ENCODE measurements at regions not wholly inside any gene's neighbourhood (a gene's known extent, or its start where the extent isn't known, plus 50 kb on each side); places are given as distances from the start of the nearest gene placed in this dataset.

DNA sequence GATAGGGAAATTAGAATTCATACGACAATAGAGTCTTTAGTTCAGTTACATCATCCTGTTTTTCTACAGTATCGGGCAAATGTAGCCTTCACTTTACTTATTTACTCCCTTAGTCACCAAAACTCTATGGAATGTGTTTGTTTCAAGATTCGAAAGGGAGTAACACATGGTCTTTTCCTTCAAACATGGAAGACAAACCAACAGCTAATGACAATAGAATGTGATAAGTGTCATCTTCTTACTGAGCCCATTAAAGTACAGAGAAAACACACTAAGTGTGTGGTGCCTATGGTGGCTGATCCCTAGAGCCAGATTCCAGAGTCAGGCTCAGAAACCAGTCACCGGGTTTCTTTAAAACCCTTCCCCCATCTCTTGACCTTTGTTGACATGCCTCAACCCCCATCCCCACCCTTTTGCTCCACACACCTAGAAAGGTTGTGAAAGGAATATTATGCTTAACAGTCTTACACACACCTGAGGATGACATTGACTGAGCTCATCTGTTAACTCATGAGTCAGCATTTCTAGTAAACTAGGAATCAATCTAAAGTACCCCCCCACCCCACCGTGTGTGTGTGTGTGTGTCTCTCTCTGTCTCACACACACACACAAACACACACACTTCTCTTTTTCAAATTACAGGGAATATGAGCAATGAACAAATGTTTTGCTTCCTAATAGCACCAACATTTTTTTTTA is 549.6 kb upstream of the CCDC54 start:
- no peaks in the 10 kb centered on the region for H4K20me1 ChIP-seq (ENCODE audit: insufficient read depth, low read depth, low read length)
- H3K4me1 ChIP-seq (ENCODE audit: low read length): no peaks in the 10 kb centered on the region
- no peaks in the 10 kb centered on the region for H3K79me2 ChIP-seq (ENCODE audit: low read length)

DNA sequence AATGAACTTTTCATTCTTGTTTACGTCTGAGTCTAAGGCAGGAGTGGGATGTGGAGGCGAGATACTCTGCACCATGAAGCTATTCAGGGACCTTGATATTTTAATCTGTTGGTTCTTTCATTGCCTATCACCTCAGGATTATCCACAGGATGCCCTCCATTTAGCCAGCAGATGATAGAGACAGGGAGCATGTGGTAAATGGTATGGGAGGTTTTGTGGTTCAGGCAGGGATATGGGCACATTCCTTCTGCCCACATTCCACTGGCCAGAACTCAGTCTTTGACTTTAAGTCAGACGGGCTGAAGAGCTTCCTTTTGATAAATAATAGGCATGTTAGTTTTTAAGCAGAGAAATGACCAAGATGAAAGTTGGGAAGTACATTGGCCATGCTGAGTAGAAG is 548.0 kb upstream of the CCDC54 start:
- Histone ChIP-seq H3K4me1 (ENCODE audit: low read length) (no peaks in the 10 kb centered on the region), H3K9me3 (ENCODE audit: low read length) (no peaks in the 10 kb centered on the region), H3K4me2 (ENCODE audit: low read depth, low read length, poor library complexity, severe bottlenecking) (no peak overlapping the region), H3K79me2 (ENCODE audit: low read length) (no peaks in the 10 kb centered on the region), H4K20me1 (ENCODE audit: insufficient read depth, low read depth, low read length) (no peaks in the 10 kb centered on the region), H3K27ac (ENCODE audit: low read length) (no peak overlapping the region), H3K9me2 (replicated peaks; ENCODE audit: insufficient read depth, low read length) (no peaks in the 10 kb centered on the region), H3K36me3 (ENCODE audit: insufficient read depth, low read length) (no peaks in the 10 kb centered on the region), H2AFZ (ENCODE audit: low read length) (no peak overlapping the region), H3K9ac (ENCODE audit: low read length) (no peak overlapping the region), H3K27me3 (ENCODE audit: low read length) (no peaks in the 10 kb centered on the region), H3K4me3 (ENCODE audit: low read length) (no peak overlapping the region)
- no peak for DNase-seq

More for the DNA sequence above, 549.6 kb upstream of the CCDC54 start:
- Histone ChIP-seq H3K9ac (ENCODE audit: low read length) (no peak overlapping the region), H3K9me2 (replicated peaks; ENCODE audit: insufficient read depth, low read length) (no peaks in the 10 kb centered on the region), H3K4me2 (ENCODE audit: low read depth, low read length, poor library complexity, severe bottlenecking) (no peak overlapping the region), H3K27me3 (ENCODE audit: low read length) (no peaks in the 10 kb centered on the region), H3K9me3 (ENCODE audit: low read length) (no peaks in the 10 kb centered on the region), H2AFZ (ENCODE audit: low read length) (no peak overlapping the region), H3K27ac (ENCODE audit: low read length) (no peak overlapping the region), H3K36me3 (ENCODE audit: insufficient read depth, low read length) (no peaks in the 10 kb centered on the region), H3K4me3 (ENCODE audit: low read length) (no peak overlapping the region)
- peak; percentile 20 for DNase-seq

DNA sequence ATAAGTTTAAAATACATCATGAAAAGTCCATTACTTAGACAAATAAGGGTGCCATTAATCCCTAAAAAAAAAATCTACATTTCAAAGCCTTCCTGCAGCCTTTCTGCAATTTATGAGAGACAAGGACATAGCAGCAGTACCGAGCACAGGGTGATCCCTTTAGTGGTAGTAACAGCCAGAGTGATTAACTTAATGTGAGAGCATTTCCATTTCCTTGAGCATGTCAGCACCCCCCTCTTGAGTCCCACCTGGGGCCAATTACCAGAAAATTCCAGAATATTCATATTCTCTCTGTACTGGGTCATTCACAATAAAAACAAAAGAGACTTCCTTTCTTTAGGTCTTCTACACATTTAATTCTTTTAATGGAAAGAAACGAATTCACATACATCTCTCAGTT is 546.9 kb upstream of the CCDC54 start:
- H3K4me1 ChIP-seq (ENCODE audit: low read length): no peaks in the 10 kb centered on the region
- H3K9me2 ChIP-seq (replicated peaks; ENCODE audit: insufficient read depth, low read length): no peaks in the 10 kb centered on the region
- H3K9me3 ChIP-seq (ENCODE audit: low read length): no peaks in the 10 kb centered on the region
- no peak overlapping the region for H3K4me2 ChIP-seq (ENCODE audit: low read depth, low read length, poor library complexity, severe bottlenecking)
- H3K9ac ChIP-seq (ENCODE audit: low read length): no peak overlapping the region
- no peaks in the 10 kb centered on the region for H3K36me3 ChIP-seq (ENCODE audit: insufficient read depth, low read length)
- H3K27me3 ChIP-seq (ENCODE audit: low read length): no peaks in the 10 kb centered on the region
- H3K79me2 ChIP-seq (ENCODE audit: low read length): no peaks in the 10 kb centered on the region
- no peak overlapping the region for H2AFZ ChIP-seq (ENCODE audit: low read length)
- DNase-seq: peak; percentile 33
- no peak overlapping the region for H3K27ac ChIP-seq (ENCODE audit: low read length)
- no peaks in the 10 kb centered on the region for H4K20me1 ChIP-seq (ENCODE audit: insufficient read depth, low read depth, low read length)
- H3K4me3 ChIP-seq (ENCODE audit: low read length): no peak overlapping the region

DNA sequence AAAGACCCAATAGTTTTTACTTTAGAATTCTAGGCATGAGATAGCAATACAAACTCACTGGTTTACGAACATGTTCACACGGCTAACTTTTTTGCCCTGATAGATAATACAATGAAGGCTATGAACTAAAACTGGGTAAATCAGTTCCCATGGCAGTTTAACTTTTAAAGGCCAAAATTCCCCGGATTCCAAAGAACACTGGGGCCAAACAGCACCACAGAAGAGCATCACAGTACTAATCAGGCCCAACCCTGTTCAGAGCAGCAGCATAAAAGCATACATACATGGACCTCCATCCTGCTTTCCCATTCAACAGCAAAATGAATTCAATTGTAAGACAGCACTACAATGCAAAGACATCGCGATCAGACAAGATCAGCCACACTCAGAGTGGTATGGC is 540.3 kb upstream of the CCDC54 start:
- Histone ChIP-seq H3K79me2 (ENCODE audit: low read length) (no peaks in the 10 kb centered on the region), H2AFZ (ENCODE audit: low read length) (no peak overlapping the region), H3K27ac (ENCODE audit: low read length) (no peak overlapping the region), H3K9me2 (replicated peaks; ENCODE audit: insufficient read depth, low read length) (no peaks in the 10 kb centered on the region), H3K36me3 (ENCODE audit: insufficient read depth, low read length) (no peaks in the 10 kb centered on the region), H3K9me3 (ENCODE audit: low read length) (no peaks in the 10 kb centered on the region), H3K4me3 (ENCODE audit: low read length) (no peak overlapping the region), H3K27me3 (ENCODE audit: low read length) (no peaks in the 10 kb centered on the region), H3K4me2 (ENCODE audit: low read depth, low read length, poor library complexity, severe bottlenecking) (no peak overlapping the region), H4K20me1 (ENCODE audit: insufficient read depth, low read depth, low read length) (no peaks in the 10 kb centered on the region), H3K9ac (ENCODE audit: low read length) (no peak overlapping the region), H3K4me1 (ENCODE audit: low read length) (no peaks in the 10 kb centered on the region)
- no peak for DNase-seq

GRCh38 chr3:106837616-106838015 is 539.6 kb upstream of the CCDC54 start:
- H3K27me3 ChIP-seq (ENCODE audit: low read length): no peaks in the 10 kb centered on the region
- H3K79me2 ChIP-seq (ENCODE audit: low read length): no peaks in the 10 kb centered on the region
- H3K4me1 ChIP-seq (ENCODE audit: low read length): no peaks in the 10 kb centered on the region
- H3K9ac ChIP-seq (ENCODE audit: low read length): no peak overlapping the region
- H3K27ac ChIP-seq (ENCODE audit: low read length): no peak overlapping the region
- no peak for DNase-seq
- no peaks in the 10 kb centered on the region for H3K36me3 ChIP-seq (ENCODE audit: insufficient read depth, low read length)
- no peak overlapping the region for H2AFZ ChIP-seq (ENCODE audit: low read length)
- no peak overlapping the region for H3K4me2 ChIP-seq (ENCODE audit: low read depth, low read length, poor library complexity, severe bottlenecking)
- H3K9me3 ChIP-seq (ENCODE audit: low read length): no peaks in the 10 kb centered on the region
- H4K20me1 ChIP-seq (ENCODE audit: insufficient read depth, low read depth, low read length): no peaks in the 10 kb centered on the region
- no peak overlapping the region for H3K4me3 ChIP-seq (ENCODE audit: low read length)
- H3K9me2 ChIP-seq (replicated peaks; ENCODE audit: insufficient read depth, low read length): no peaks in the 10 kb centered on the region

DNA sequence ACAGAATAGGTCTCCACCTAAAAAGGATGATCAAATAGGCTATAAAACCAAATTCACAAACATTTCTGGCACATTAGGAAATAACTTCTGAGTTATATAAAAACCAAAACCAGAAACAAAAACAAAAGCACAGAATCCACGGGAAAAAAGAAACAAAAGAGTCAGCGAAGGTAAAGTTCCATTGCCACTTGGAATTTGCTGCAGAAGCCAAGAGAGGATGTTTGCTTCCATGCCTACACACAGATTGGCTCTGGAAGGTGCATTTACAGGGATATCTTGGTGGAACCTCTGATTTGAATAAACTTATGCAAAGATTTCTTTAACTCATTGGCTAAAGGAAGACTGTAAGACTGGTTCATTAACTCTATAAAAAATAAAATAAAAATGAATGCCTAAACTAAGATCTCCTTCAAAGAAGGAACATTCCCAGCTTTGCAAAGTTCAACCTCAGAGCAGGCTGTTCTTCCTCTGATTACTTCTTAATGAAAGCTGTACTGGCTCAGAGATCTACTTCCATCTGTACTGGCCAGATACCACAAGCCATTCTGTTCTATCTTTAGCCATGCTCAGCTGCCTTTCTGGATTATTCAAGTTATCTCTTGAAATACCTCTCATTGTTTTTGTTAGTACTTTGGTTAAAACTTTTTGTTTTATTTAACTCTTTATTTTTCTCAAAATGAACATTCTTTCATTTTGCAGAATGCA is 537.5 kb upstream of the CCDC54 start:
- H3K4me3 ChIP-seq (ENCODE audit: low read length): no peak overlapping the region
- no peak overlapping the region for H2AFZ ChIP-seq (ENCODE audit: low read length)

DNA sequence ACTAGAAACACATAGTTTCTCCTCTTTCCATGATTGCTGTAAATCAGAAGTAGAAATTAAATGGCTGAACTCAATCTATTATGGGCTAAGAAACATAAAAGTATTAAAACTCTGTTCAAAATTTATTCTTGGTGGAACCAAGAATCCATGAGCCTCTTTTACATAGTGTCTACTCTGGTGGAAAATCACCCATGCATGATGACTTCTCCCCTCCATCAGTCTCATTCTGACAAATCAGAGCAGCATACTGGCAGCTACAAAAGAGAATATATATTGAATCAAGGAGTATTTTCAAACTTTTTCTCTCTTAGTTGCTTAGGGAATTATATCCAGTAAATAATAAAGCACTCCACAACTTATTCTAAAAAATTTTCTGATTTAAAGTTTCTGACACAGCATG is 536.9 kb upstream of the CCDC54 start:
- no peak overlapping the region for H3K4me3 ChIP-seq (ENCODE audit: low read length)
- H2AFZ ChIP-seq (ENCODE audit: low read length): no peak overlapping the region
- H3K79me2 ChIP-seq (ENCODE audit: low read length): no peaks in the 10 kb centered on the region
- H3K36me3 ChIP-seq (ENCODE audit: insufficient read depth, low read length): no peaks in the 10 kb centered on the region
- no peaks in the 10 kb centered on the region for H4K20me1 ChIP-seq (ENCODE audit: insufficient read depth, low read depth, low read length)
- no peak for DNase-seq
- H3K4me1 ChIP-seq (ENCODE audit: low read length): no peaks in the 10 kb centered on the region
- no peak overlapping the region for H3K27ac ChIP-seq (ENCODE audit: low read length)
- no peak overlapping the region for H3K9ac ChIP-seq (ENCODE audit: low read length)
- H3K27me3 ChIP-seq (ENCODE audit: low read length): no peaks in the 10 kb centered on the region
- H3K9me3 ChIP-seq (ENCODE audit: low read length): no peaks in the 10 kb centered on the region
- no peaks in the 10 kb centered on the region for H3K9me2 ChIP-seq (replicated peaks; ENCODE audit: insufficient read depth, low read length)
- no peak overlapping the region for H3K4me2 ChIP-seq (ENCODE audit: low read depth, low read length, poor library complexity, severe bottlenecking)

More for the DNA sequence above, 537.5 kb upstream of the CCDC54 start:
- H3K27ac ChIP-seq (ENCODE audit: low read length): no peak overlapping the region
- no peak overlapping the region for H3K4me2 ChIP-seq (ENCODE audit: low read depth, low read length, poor library complexity, severe bottlenecking)
- H3K9me2 ChIP-seq (replicated peaks; ENCODE audit: insufficient read depth, low read length): no peaks in the 10 kb centered on the region
- H3K79me2 ChIP-seq (ENCODE audit: low read length): no peaks in the 10 kb centered on the region
- no peak overlapping the region for H3K9ac ChIP-seq (ENCODE audit: low read length)
- no peaks in the 10 kb centered on the region for H3K9me3 ChIP-seq (ENCODE audit: low read length)
- H4K20me1 ChIP-seq (ENCODE audit: insufficient read depth, low read depth, low read length): no peaks in the 10 kb centered on the region
- H3K4me1 ChIP-seq (ENCODE audit: low read length): no peaks in the 10 kb centered on the region
- no peaks in the 10 kb centered on the region for H3K27me3 ChIP-seq (ENCODE audit: low read length)
- DNase-seq: no peak
- H3K36me3 ChIP-seq (ENCODE audit: insufficient read depth, low read length): no peaks in the 10 kb centered on the region

DNA sequence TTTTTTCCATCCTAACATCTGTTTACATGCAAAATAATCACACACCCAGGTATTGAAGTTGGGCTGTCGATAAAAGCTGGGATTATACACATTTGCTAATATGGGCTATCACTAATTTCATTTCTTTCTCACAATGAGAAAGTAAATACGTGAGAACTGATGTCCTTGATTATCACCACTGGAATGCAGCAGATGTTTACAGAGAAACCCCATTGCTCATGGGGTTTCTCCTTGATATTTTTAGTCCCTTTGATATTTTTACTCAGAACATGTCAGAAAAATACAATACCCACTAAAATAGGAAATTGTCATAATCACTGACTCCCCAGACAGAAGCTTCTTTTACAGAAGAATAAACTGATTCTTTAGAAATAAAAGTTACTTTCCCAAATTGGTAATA is 535.1 kb upstream of the CCDC54 start:
- Histone ChIP-seq H3K27me3 (ENCODE audit: low read length) (no peaks in the 10 kb centered on the region), H3K27ac (ENCODE audit: low read length) (no peak overlapping the region), H3K79me2 (ENCODE audit: low read length) (no peaks in the 10 kb centered on the region), H4K20me1 (ENCODE audit: insufficient read depth, low read depth, low read length) (no peaks in the 10 kb centered on the region), H3K9me3 (ENCODE audit: low read length) (no peaks in the 10 kb centered on the region), H3K4me3 (ENCODE audit: low read length) (no peak overlapping the region), H3K4me2 (ENCODE audit: low read depth, low read length, poor library complexity, severe bottlenecking) (no peak overlapping the region), H3K36me3 (ENCODE audit: insufficient read depth, low read length) (no peaks in the 10 kb centered on the region), H3K4me1 (ENCODE audit: low read length) (no peaks in the 10 kb centered on the region), H2AFZ (ENCODE audit: low read length) (no peak overlapping the region), H3K9me2 (replicated peaks; ENCODE audit: insufficient read depth, low read length) (no peaks in the 10 kb centered on the region), H3K9ac (ENCODE audit: low read length) (no peak overlapping the region)
- DNase-seq: no peak

Data from Karpas-422 (cell line).